Psoas muscle (tissue), 7 donors: ENCODE measurements at regions not wholly inside any gene's neighbourhood (a gene's known extent, or its start where the extent isn't known, plus 50 kb on each side); places are given as distances from the start of the nearest gene placed in this dataset.

Source experiments
- ATAC-seq, 4 donors: fragments of 200-7000 bp; cut with Tn5 transposase; one replicate each; pipeline ENCODE4 v1.9.1; 2020; ENCODE audit warnings: moderate library complexity in 3 of 4, mild to moderate bottlenecking in 2 of 4
- DNase-seq, 2 donors: peaks; one replicate each; pipeline ENCODE4 v3.0.0-alpha.2; 2020
- H3K27ac ChIP-seq: fragments of 200-600 bp; one replicate; pipeline ENCODE4 v1.8.0; 2022
- H3K27me3 ChIP-seq, 3 donors: fragments of 200-600 bp in 1 of 3; one replicate each; pipeline versions ENCODE4 v1.6.1 to v1.8.0; 2013 to 2022; ENCODE audit warnings: low read length in 2 of 3, mild to moderate bottlenecking in 2 of 3, moderate library complexity in 1 of 3; ENCODE audit not compliant: insufficient read depth in 3 of 3
- H3K36me3 ChIP-seq, 2 donors: fragments of 200-600 bp in 1 of 2; one replicate each; pipeline versions ENCODE4 v1.6.1 to v1.8.0; 2013 to 2022; ENCODE audit warnings: low read depth in 1 of 2, mild to moderate bottlenecking in 1 of 2, moderate library complexity in 1 of 2; ENCODE audit not compliant: insufficient read depth in 1 of 2
- H3K4me1 ChIP-seq: fragments of 200-600 bp; one replicate; pipeline ENCODE4 v1.8.0; 2022
- H3K4me3 ChIP-seq: fragments of 200-600 bp; one replicate; pipeline ENCODE4 v1.8.0; 2022; ENCODE audit warnings: mild to moderate bottlenecking
- H3K9me3 ChIP-seq: fragments of 200-600 bp; one replicate; pipeline ENCODE4 v1.8.0; 2022
- WGBS, 3 donors: extraction: QIAGEN DNeasy Blood & Tissue Kit; methylation state at CpG; one replicate each; pipeline versions ENCODE4 v1.1.6 to v1.1.7; 2013; 5-methylcytosine and 5-hydroxymethylcytosine counted together
- intact Hi-C, 2 donors: fragments of 100-400 bp; cut with DNase I; formaldehyde crosslinking; loops; one replicate each; pipeline versions ENCODE4 v1.11.0 to v1.14.2; 2022
- TF ChIP-seq, protein P1 (sequence below): fragments of 200-600 bp; IDR thresholded peaks from one replicate; pipeline ENCODE4 v1.8.0; 2022; ENCODE audit warnings: antibody characterized with exemption
- donor health status: healthy with polysubstance abuse.
- donor health status: DM: no; HTN: no; CAD: no; lungs with moderate emphysema.
- donor health status: Bipolar disorder and iron deficiency.
- donor health status: healthy.
- donor health status: DM: yes; HTN: yes; CAD: no.
- donor health status: DM: no; HTN: no; CAD: no.
- donor health status: DM: yes; HTN: yes; CAD: no.

DNA sequence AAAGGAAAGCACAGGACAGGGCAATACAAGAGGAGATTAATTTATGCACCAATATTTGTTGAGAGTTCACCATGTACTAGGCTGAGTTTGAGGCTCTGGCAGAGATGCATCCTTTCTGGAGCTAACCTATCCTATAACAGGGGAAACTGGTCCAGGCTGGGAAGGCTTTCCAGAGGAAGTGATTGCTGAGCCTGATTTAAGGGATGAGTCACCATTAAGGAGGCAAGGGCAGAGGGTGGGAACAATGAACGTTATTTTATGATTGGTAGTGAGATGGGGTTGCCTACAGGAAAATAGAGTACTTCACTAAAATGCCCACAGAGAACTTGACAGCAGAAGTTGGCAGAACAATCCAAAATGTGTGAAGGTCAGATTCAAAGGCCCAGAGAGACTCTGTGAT is 141.4 kb downstream of the PLPP3 start:
- H3K27me3 ChIP-seq, result no peaks in the 10 kb centered on the region
- 0 to 33% (median 2%) methylated on average over 1 of the region's 1 CpG for WGBS, 3 donors
- no peaks in the 10 kb centered on the region for H3K36me3 ChIP-seq
- intact Hi-C loops, result no loop called here
- ATAC-seq (peak; percentile 75 to 94 (median 86)), DNase-seq (no peak)
- H3K4me3 ChIP-seq, result no peak overlapping the region
- peaks cover 11% of the 10 kb centered on the region for H3K4me1 ChIP-seq
- H3K9me3 ChIP-seq, result no peaks in the 10 kb centered on the region
- TF ChIP-seq, protein P1, sequence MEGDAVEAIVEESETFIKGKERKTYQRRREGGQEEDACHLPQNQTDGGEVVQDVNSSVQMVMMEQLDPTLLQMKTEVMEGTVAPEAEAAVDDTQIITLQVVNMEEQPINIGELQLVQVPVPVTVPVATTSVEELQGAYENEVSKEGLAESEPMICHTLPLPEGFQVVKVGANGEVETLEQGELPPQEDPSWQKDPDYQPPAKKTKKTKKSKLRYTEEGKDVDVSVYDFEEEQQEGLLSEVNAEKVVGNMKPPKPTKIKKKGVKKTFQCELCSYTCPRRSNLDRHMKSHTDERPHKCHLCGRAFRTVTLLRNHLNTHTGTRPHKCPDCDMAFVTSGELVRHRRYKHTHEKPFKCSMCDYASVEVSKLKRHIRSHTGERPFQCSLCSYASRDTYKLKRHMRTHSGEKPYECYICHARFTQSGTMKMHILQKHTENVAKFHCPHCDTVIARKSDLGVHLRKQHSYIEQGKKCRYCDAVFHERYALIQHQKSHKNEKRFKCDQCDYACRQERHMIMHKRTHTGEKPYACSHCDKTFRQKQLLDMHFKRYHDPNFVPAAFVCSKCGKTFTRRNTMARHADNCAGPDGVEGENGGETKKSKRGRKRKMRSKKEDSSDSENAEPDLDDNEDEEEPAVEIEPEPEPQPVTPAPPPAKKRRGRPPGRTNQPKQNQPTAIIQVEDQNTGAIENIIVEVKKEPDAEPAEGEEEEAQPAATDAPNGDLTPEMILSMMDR, result no peak
- no peak overlapping the region for H3K27ac ChIP-seq

DNA sequence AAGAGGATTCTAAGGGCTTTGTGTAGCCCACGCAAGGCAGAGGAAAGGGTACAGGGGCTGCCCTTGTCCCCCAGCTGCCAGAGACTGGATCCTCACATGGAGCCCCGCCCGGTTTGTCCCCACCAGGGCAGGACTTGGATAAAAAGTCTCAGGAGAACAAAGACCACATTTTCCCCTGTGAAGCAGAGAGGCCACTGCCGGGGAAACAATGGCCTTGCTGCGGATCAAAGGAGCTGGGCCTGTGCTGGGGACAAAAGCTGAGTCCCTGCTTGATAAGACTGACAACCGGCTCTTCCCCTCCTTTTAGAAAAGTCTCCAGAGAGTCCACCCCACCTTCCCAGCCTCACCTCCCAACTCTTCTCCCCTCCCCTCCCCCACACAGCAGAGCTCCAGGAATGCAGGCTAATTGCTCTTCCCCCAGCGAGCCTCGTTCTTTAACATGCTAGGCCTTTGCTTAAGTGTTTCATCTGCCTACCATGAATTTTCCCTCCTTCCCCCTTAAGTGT is 142.4 kb downstream of the PLPP3 start:
- intact Hi-C loops, result no loop called here
- no peak for DNase-seq
- Histone ChIP-seq H3K27me3 (no peaks in the 10 kb centered on the region), H3K4me1 (peaks cover 11% of the 10 kb centered on the region), H3K27ac (no peak overlapping the region), H3K36me3 (no peaks in the 10 kb centered on the region), H3K4me3 (no peak overlapping the region), H3K9me3 (no peaks in the 10 kb centered on the region)
- TF ChIP-seq, protein P1, result no peak
- WGBS, 3 donors, result 84 to 88% (median 88%) methylated on average over 7 to 8 of the region's 8 CpGs
- no peak for ATAC-seq

DNA sequence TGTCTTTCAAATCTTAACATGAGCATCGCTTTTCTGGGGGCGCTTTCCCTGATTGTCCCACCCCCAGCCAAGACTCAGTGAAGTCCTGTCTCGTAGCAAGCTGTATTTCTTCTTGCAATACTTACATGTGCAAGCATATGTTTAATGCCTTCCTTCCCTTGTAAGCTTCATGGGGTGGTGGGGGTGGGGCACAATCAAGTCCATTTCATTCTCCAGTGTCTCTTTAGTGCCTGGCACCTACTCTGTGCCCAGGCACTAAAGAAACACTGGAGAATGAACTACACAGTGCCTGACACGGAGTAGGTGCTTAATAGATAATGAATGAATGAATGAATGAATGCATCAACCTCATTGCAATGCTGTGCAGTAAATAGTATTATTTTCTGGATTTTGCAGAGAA is 143.1 kb downstream of the PLPP3 start:
- no peak for ATAC-seq
- Histone ChIP-seq H3K36me3 (no peaks in the 10 kb centered on the region), H3K27ac (no peak overlapping the region), H3K4me1 (peaks cover 11% of the 10 kb centered on the region), H3K27me3 (no peaks in the 10 kb centered on the region), H3K4me3 (no peak overlapping the region), H3K9me3 (no peaks in the 10 kb centered on the region)
- TF ChIP-seq, protein P1, result no peak
- intact Hi-C loops, result no loop called here
- WGBS, 3 donors, result 87 to 97% (median 89%) methylated on average over 4 of the region's 4 CpGs
- DNase-seq, result no peak

DNA sequence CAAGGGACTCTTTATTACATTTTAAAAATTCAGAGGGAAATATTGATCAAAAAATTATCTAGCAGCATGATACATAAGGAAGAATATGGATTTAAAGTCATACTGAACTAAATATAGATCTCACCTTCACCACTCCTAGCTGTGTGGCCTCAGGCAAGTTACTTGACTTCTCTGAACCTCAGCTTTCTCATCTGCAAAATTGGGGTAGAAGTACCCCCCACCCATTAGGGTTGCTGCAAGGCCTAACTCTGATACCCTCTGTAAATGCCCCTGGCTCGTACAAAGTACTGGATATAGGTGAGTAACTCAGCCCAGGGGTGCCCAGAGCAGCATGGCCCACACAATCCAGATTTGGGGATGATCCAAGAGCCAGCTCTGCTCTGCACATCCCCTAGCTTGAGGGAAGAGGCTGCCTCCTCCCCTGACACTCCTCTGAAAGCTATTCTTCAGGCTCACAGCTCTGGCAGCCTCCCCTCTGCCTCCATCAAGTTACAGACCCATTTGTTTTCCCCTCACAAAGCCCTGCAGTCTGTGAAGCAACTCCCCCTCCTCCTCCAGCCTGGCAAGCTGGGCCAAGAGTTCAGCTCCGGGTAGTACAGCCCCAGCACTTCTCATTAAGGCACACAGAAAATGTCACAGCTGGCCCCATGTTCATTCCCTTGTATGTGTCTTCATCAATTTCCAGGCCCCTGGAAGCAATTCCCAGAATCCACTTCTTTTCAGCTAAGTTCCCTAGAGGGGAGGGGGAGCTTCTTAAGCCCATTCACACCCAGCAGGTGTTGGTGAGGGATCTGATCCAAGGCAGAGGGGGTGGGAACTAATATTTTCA is 143.7 kb downstream of the PLPP3 start:
- H3K27ac ChIP-seq, result no peak overlapping the region
- no peaks in the 10 kb centered on the region for H3K9me3 ChIP-seq
- H3K4me1 ChIP-seq, result peaks cover 11% of the 10 kb centered on the region
- TF ChIP-seq, protein P1, result no peak
- no peaks in the 10 kb centered on the region for H3K36me3 ChIP-seq
- no peak overlapping the region for H3K4me3 ChIP-seq
- H3K27me3 ChIP-seq, result no peaks in the 10 kb centered on the region
- intact Hi-C loops, result no loop called here
- no peak for ATAC-seq
- no peak for DNase-seq
- 68 to 87% (median 76%) methylated on average over 2 of the region's 2 CpGs for WGBS, 3 donors

DNA sequence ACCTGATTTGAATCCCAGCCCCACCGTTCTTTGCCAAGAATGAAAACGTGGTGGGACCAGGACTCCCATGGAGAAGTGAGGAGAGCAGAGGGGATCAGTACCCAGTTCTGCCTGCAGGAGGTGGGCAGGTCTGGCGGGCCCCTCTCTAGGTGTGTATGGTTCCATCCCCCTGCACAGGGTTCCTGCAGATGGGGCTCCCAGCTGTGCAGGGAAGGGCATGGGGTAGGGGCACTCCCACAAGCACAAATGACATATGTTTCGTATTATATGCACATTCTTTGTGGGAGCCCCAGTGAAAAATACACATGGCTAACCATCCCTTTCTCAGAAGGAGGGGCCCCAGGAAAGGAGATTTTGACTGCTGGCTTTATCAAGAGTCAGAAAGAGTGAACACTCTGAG is 144.6 kb downstream of the PLPP3 start:
- peaks cover 11% of the 10 kb centered on the region for H3K4me1 ChIP-seq
- DNase-seq (no peak), ATAC-seq (no peak)
- no peaks in the 10 kb centered on the region for H3K36me3 ChIP-seq
- no peak overlapping the region for H3K4me3 ChIP-seq
- no peak overlapping the region for H3K27ac ChIP-seq
- TF ChIP-seq, protein P1, result no peak
- H3K9me3 ChIP-seq, result no peaks in the 10 kb centered on the region
- intact Hi-C loops, result no loop called here
- no peaks in the 10 kb centered on the region for H3K27me3 ChIP-seq
- 86 to 90% (median 90%) methylated on average over 4 of the region's 4 CpGs for WGBS, 3 donors
